HepG2 (cell line): ENCODE measurements at regions not wholly inside any gene's neighbourhood (a gene's known extent, or its start where the extent isn't known, plus 50 kb on each side); places are given as distances from the start of the nearest gene placed in this dataset.

Experiments used
- ATAC-seq: fragments of 200-7000 bp; cut with Tn5 transposase; 3 replicates; pipeline ENCODE4 v1.9.1; 2020; ENCODE audit warnings: mild to moderate bottlenecking, moderate library complexity
- BruUV-seq: library from RNA; stranded (reverse); fragments of 400-500 nt; replicated peaks from 2 replicates; lab custom pipeline; 2021; lab: Mats Ljungman, UMichigan
- CTCF ChIA-PET: fragments of 300-600 bp; formaldehyde crosslinking; extraction: SDS; loops from one replicate; lab custom pipeline; 2021; ENCODE audit warnings: low total read pairs, inconsistent platforms, low intra/inter-chr PET ratio; lab: Yijun Ruan, JAX
- POLR2A ChIA-PET: fragments of 350-600 bp; sonication (Branson Sonifier 250); formaldehyde crosslinking; loops from one replicate; lab custom pipeline; 2020; ENCODE audit warnings: antibody characterized with exemption, inconsistent platforms; lab: Yijun Ruan, JAX
- DNase-seq: peaks from one replicate; pipeline ENCODE4 v3.0.0-alpha.2; 2015; ENCODE audit warnings: low spot score
- FAIRE-seq: peaks from 3 replicates; lab custom pipeline; 2011; peaks lifted over from hg19 to GRCh38; lab: Jason Lieb, UNC
- H2AFZ ChIP-seq: one replicate; pipeline ENCODE4 v1.6.1; 2011; ENCODE audit warnings: low read length, inconsistent platforms
- H3K27ac ChIP-seq: fragments of 300-600 bp; 3 replicates; pipeline ENCODE4 v1.8.0; 2011; ENCODE audit warnings: mixed run types, mild to moderate bottlenecking, mixed read lengths, low read length, inconsistent platforms; ENCODE audit not compliant: insufficient read depth; ENCODE audit errors: extremely low read length
- H3K27me3 ChIP-seq, 2 experiments: fragments of 200-600 bp in 1 of 2; 2 replicates in 1 of 2; 3 replicates in 1 of 2; pipeline versions ENCODE4 v1.6.0 to v1.8.0; 2011; ENCODE audit warnings: low read length in 2 of 2, mild to moderate bottlenecking in 2 of 2, moderate library complexity in 2 of 2, inconsistent platforms in 1 of 2; ENCODE audit not compliant: insufficient read depth in 2 of 2, control insufficient read depth in 1 of 2
- H3K36me3 ChIP-seq, 2 experiments: fragments of 200-600 bp in 1 of 2; replicated peaks in 1 of 2; 2 replicates in 1 of 2; 3 replicates in 1 of 2; pipeline versions ENCODE4 v1.5.1 to v1.8.0; 2011; ENCODE audit warnings: low read length in 2 of 2, inconsistent platforms in 1 of 2; ENCODE audit not compliant: insufficient read depth in 2 of 2, control insufficient read depth in 1 of 2
- H3K4me1 ChIP-seq: 2 replicates; pipeline ENCODE4 v1.5.1; 2012; ENCODE audit warnings: low read length, inconsistent platforms; ENCODE audit not compliant: insufficient read depth
- H3K4me2 ChIP-seq: 2 replicates; pipeline ENCODE4 v1.6.0; 2011; ENCODE audit warnings: low read depth, low read length, inconsistent platforms
- H3K4me3 ChIP-seq, 3 experiments: fragments of 200-600 bp in 1 of 3; sonication (generic), shearing (Covaris generic) in 1 of 3; replicated peaks in 1 of 3; 2 replicates each; pipeline ENCODE4 v1.5.1; 2011 to 2016; ENCODE audit warnings: low read length in 3 of 3, inconsistent platforms in 2 of 3, low read depth in 2 of 3, mild to moderate bottlenecking in 2 of 3, control low read depth in 1 of 3, mixed read lengths in 1 of 3; ENCODE audit not compliant: insufficient read depth in 1 of 3
- H3K79me2 ChIP-seq: one replicate; pipeline ENCODE4 v1.6.1; 2011; ENCODE audit warnings: low read length, inconsistent platforms; ENCODE audit not compliant: insufficient read depth
- H3K9ac ChIP-seq: 2 replicates; pipeline ENCODE4 v1.6.0; 2011; ENCODE audit warnings: mild to moderate bottlenecking, low read depth, low read length, inconsistent platforms; ENCODE audit not compliant: insufficient read depth
- H3K9me3 ChIP-seq: 2 replicates; pipeline ENCODE4 v1.5.1; 2012; ENCODE audit warnings: mild to moderate bottlenecking, low read length
- H4K20me1 ChIP-seq: 2 replicates; pipeline ENCODE4 v1.6.0; 2011; ENCODE audit warnings: inconsistent platforms, mild to moderate bottlenecking, low read length, moderate library complexity; ENCODE audit not compliant: insufficient read depth
- BRD4 ChIP-seq: sonication (generic); formaldehyde crosslinking; IDR thresholded peaks from 2 replicates; pipeline ENCODE4 v1.4.0; 2020; ENCODE audit warnings: missing genetic modification reagents
- ELF3 ChIP-seq: IDR thresholded peaks from 2 replicates; pipeline ENCODE4 v1.6.1; 2016; ENCODE audit warnings: missing genetic modification reagents, missing compliant biosample characterization
- JARID2 ChIP-seq: sonication (generic); formaldehyde crosslinking; IDR thresholded peaks from 2 replicates; pipeline ENCODE4 v1.8.1; 2023; ENCODE audit warnings: missing genetic modification reagents, inconsistent platforms; ENCODE audit not compliant: insufficient replicate concordance
- MTERF4 ChIP-seq: sonication (generic); formaldehyde crosslinking; IDR thresholded peaks from 2 replicates; pipeline ENCODE4 v1.8.0; 2023; ENCODE audit warnings: mild to moderate bottlenecking, missing genetic modification reagents
- PLRG1 ChIP-seq: fragments of 450-650 bp; conservative IDR thresholded peaks from 2 replicates; pipeline ENCODE4 v1.6.1; 2016
- SNAI1 ChIP-seq: sonication (generic); formaldehyde crosslinking; IDR thresholded peaks from 2 replicates; pipeline ENCODE4 v1.5.0; 2020; ENCODE audit warnings: mild to moderate bottlenecking, missing genetic modification reagents, borderline replicate concordance
- THAP7 ChIP-seq: sonication (generic); formaldehyde crosslinking; IDR thresholded peaks from 2 replicates; pipeline ENCODE4 v1.8.1; 2023; ENCODE audit warnings: mild to moderate bottlenecking, missing genetic modification reagents
- ZBTB21 ChIP-seq: sonication (generic); formaldehyde crosslinking; IDR thresholded peaks from 2 replicates; pipeline ENCODE4 v1.4.0; 2020; ENCODE audit warnings: missing genetic modification reagents
- ZFP36 ChIP-seq: fragments of 150-350 bp; IDR thresholded peaks from 2 replicates; pipeline ENCODE4 v1.6.1; 2018; ENCODE audit warnings: borderline replicate concordance, low read length, low read depth; ENCODE audit not compliant: partially characterized antibody
- ZNF24 ChIP-seq: fragments of 450-650 bp; IDR thresholded peaks from 2 replicates; pipeline ENCODE4 v1.6.1; 2017; ENCODE audit warnings: antibody characterized with exemption, mild to moderate bottlenecking
- WGBS: methylation state at CpG from one replicate; pipeline ENCODE4 v1.1.6; 2017; ENCODE audit warnings: low lambda C conversion rate; 5-methylcytosine and 5-hydroxymethylcytosine counted together
- in situ Hi-C: cut with HindIII; loops from 2 replicates; pipeline ENCODE4 v1.10.0; 2017; ENCODE audit warnings: low pct_unique_long_range_greater_than_20kb; ENCODE audit not compliant: extremely low pct_ligation_motif_present
- intact Hi-C: fragments of 100-400 bp; cut with micrococcal nuclease; formaldehyde crosslinking; loops from one replicate; pipeline ENCODE4 v1.10.0; 2022; ENCODE audit not compliant: unreplicated experiment

GRCh38 chr12:82109243-82109642 lies 248.9 kb downstream of the CCDC59 start:
- POLR2A ChIA-PET, result no interaction called here
- no TSS peak for BruUV-seq
- CTCF ChIA-PET, result no interaction called here
- no peak overlapping the region for H2AFZ ChIP-seq
- H4K20me1 ChIP-seq, result no peaks in the 10 kb centered on the region
- FAIRE-seq, result no peak
- H3K4me3 ChIP-seq, result no peak overlapping the region
- no peak overlapping the region for H3K27ac ChIP-seq
- H3K27me3 ChIP-seq, result no peaks in the 10 kb centered on the region
- no peaks in the 10 kb centered on the region for H3K79me2 ChIP-seq
- H3K4me1 ChIP-seq, result no peaks in the 10 kb centered on the region
- DNase-seq, result no peak
- 3% methylated on average over 1 of the region's 1 CpG for WGBS
- ATAC-seq, result no peak
- in situ Hi-C loops, result no loop called here
- H3K9me3 ChIP-seq, result no peaks in the 10 kb centered on the region
- no peaks in the 10 kb centered on the region for H3K36me3 ChIP-seq
- intact Hi-C loops, result no loop called here
- TF ChIP-seq MTERF4 (no peak), BRD4 (CRISPR knock-in tag) (no peak), SNAI1 (CRISPR knock-in tag) (no peak), THAP7 (CRISPR knock-in tag) (no peak), JARID2 (no peak), ELF3 (no peak), PLRG1 (no peak), ZBTB21 (CRISPR knock-in tag) (no peak), ZFP36 (no peak), ZNF24 (no peak)
- H3K4me2 ChIP-seq, result no peak overlapping the region
- H3K9ac ChIP-seq, result no peak overlapping the region
